ENCODE measurements at regions not wholly inside any gene's neighbourhood (a gene's known extent, or its start where the extent isn't known, plus 50 kb on each side); places are given as distances from the start of the nearest gene placed in this dataset.

GRCh38 chr12:65656891-65657351 lies 167.4 kb upstream of the HMGA2 start:
- H3K4me3 ChIP-seq (ENCODE audit: low read depth in 1 of 3, low read length in 3 of 3) = no peak overlapping the region
- H3K9me3 ChIP-seq (ENCODE audit: control insufficient read depth in 4 of 4, low read length in 3 of 4) = no peaks in the 10 kb centered on the region
- no peaks in the 10 kb centered on the region for H3K36me3 ChIP-seq (ENCODE audit: control insufficient read depth in 4 of 4, insufficient read depth in 3 of 4, low read depth in 1 of 4, low read length in 3 of 4)
- no peak for DNase-seq (ENCODE audit: low spot score)
- TF ChIP-seq YY1 (IDR thresholded peaks at IDR 0.05) (no peak), FOXA1 (IDR thresholded peaks at IDR 0.05) (no peak), ZBTB33 (IDR thresholded peaks at IDR 0.05) (no peak), CTCF (IDR thresholded peaks at IDR 0.05; ENCODE audit: low read depth, low read length, missing input control) (no peak), REST (IDR thresholded peaks at IDR 0.05) (no peak), ATF3 (IDR thresholded peaks at IDR 0.05) (no peak), FOXA2 (IDR thresholded peaks at IDR 0.05) (no peak), RXRA (IDR thresholded peaks at IDR 0.05) (no peak), HNF4G (IDR thresholded peaks at IDR 0.05) (no peak)
- H3K27me3 ChIP-seq (ENCODE audit: control insufficient read depth in 4 of 4, insufficient read depth in 4 of 4, low read length in 3 of 4) = peaks cover 0 to 10% (median 0%) of the 10 kb centered on the region in 4 donors
- no peak overlapping the region for H3K9ac ChIP-seq (ENCODE audit: low read depth in 1 of 2, low read length in 2 of 2)
- no peak overlapping the region for H3K27ac ChIP-seq (ENCODE audit: low read depth in 1 of 2, low read length in 2 of 2)
- no peaks in the 10 kb centered on the region for H3K4me1 ChIP-seq (ENCODE audit: control insufficient read depth in 4 of 4, insufficient read depth in 4 of 4, low read length in 3 of 4)
- WGBS = 79% methylated on average over 3 of the region's 3 CpGs

GRCh38 chr12:65657635-65658034 lies 166.6 kb upstream of the HMGA2 start:
- no peak overlapping the region for H3K9ac ChIP-seq (ENCODE audit: low read depth in 1 of 2, low read length in 2 of 2)
- H3K4me1 ChIP-seq (ENCODE audit: control insufficient read depth in 4 of 4, insufficient read depth in 4 of 4, low read length in 3 of 4) = no peaks in the 10 kb centered on the region
- H3K36me3 ChIP-seq (ENCODE audit: control insufficient read depth in 4 of 4, insufficient read depth in 3 of 4, low read depth in 1 of 4, low read length in 3 of 4) = no peaks in the 10 kb centered on the region
- no peak for DNase-seq (ENCODE audit: low spot score)
- WGBS = 85% methylated on average over 1 of the region's 1 CpG
- H3K4me3 ChIP-seq (ENCODE audit: low read depth in 1 of 3, low read length in 3 of 3) = no peak overlapping the region
- no peaks in the 10 kb centered on the region for H3K9me3 ChIP-seq (ENCODE audit: control insufficient read depth in 4 of 4, low read length in 3 of 4)
- H3K27ac ChIP-seq (ENCODE audit: low read depth in 1 of 2, low read length in 2 of 2) = no peak overlapping the region
- H3K27me3 ChIP-seq (ENCODE audit: control insufficient read depth in 4 of 4, insufficient read depth in 4 of 4, low read length in 3 of 4) = peaks cover 0 to 10% (median 0%) of the 10 kb centered on the region in 4 donors
- no peak for TF ChIP-seq YY1 (IDR thresholded peaks at IDR 0.05)
- no peak for TF ChIP-seq REST (IDR thresholded peaks at IDR 0.05)
- no peak for TF ChIP-seq CTCF (IDR thresholded peaks at IDR 0.05; ENCODE audit: low read depth, low read length, missing input control)
- TF ChIP-seq TAF1 (conservative IDR thresholded peaks at IDR 0.05) = no peak
- TF ChIP-seq ATF3 (IDR thresholded peaks at IDR 0.05) = no peak
- TF ChIP-seq SP1 (IDR thresholded peaks at IDR 0.05) = no peak
- TF ChIP-seq RAD21 (IDR thresholded peaks at IDR 0.05) = no peak

All from liver (tissue), 8 donors.